ENCODE measurements at regions not wholly inside any gene's neighbourhood (a gene's known extent, or its start where the extent isn't known, plus 50 kb on each side); places are given as distances from the start of the nearest gene placed in this dataset.

DNA sequence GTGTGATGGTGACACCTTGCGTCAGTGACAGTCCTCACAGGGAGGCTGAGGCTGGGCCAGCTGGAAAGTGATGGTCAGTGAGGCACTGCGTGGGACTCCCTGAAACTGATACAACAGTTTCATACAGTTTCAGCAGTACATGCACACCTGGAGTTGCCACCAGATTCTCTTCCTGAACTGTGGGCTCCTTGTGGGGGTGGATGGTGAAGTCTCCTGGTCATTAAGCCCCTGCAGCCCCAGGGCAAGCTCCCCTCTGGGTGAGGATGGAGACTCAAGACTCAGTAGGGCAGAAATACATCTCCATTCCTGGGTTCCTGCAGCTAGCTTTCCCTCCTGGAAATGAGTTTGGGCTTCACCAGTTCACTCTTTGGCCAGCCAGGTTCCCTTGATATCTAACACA is 392.7 kb downstream of the UQCRFS1 start:
- intact Hi-C loops (cut with DNase I), result no loop called here
- DNase-seq (no peak), ATAC-seq (no peak)
- Histone ChIP-seq H3K27me3 (no peaks in the 10 kb centered on the region), H3K27ac (no peak overlapping the region), H3K4me1 (no peaks in the 10 kb centered on the region), H3K4me3 (no peak overlapping the region), H3K36me3 (no peaks in the 10 kb centered on the region), H3K9me3 (no peaks in the 10 kb centered on the region)
- no peak for TF ChIP-seq CTCF (IDR thresholded peaks at IDR 0.05)

DNA sequence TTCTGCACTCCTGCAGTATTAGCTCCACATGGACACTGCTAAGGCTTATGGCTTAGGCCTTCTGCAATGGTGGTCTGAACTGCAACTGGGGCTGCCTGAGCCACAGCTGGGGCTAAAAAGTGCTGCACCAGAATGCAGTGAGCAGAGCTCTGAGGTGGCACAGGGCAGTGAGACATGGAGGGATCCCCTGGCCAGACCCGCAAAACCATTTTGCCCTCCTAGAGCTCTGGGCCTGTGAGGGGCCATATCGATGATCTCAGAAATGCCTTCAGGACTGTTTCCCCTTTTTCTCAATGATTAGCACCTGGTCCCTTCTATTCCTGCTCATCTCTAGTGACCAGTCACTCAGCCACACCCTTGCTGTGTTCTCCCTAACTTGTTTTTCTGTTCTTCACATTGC is 397.7 kb downstream of the UQCRFS1 start:
- H3K4me3 ChIP-seq, result no peak overlapping the region
- DNase-seq (no peak), ATAC-seq (no peak)
- H3K27me3 ChIP-seq, result no peaks in the 10 kb centered on the region
- TF ChIP-seq CTCF (IDR thresholded peaks at IDR 0.05), result no peak
- no peaks in the 10 kb centered on the region for H3K36me3 ChIP-seq
- no peaks in the 10 kb centered on the region for H3K4me1 ChIP-seq
- intact Hi-C loops (cut with DNase I), result no loop called here
- no peak overlapping the region for H3K27ac ChIP-seq
- H3K9me3 ChIP-seq, result no peaks in the 10 kb centered on the region

DNA sequence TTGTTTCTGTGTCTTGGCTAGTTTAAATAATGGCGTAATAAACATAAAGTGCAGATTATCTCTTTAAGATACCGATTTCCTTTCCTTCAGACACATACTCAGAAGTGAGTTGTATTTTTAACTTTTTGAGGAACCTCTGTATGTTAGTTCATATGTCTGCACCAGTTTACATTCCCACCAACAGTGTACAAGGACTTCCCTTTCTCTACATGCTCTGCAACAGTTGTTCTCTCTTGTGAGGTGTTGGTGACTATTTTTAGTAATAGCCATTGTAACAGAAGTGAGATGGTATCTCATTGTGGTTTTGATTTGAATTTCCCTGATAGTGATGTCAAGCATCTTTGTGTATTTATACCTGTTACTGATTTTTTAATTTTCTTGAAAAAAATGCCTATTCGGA is 418.6 kb downstream of the UQCRFS1 start:
- no peak overlapping the region for H3K27ac ChIP-seq
- intact Hi-C loops (cut with DNase I), result no loop called here
- H3K9me3 ChIP-seq, result no peaks in the 10 kb centered on the region
- H3K36me3 ChIP-seq, result no peaks in the 10 kb centered on the region
- no peaks in the 10 kb centered on the region for H3K4me1 ChIP-seq
- ATAC-seq, result no peak
- TF ChIP-seq CTCF (IDR thresholded peaks at IDR 0.05), result no peak
- peaks cover 26% of the 10 kb centered on the region for H3K27me3 ChIP-seq
- DNase-seq, result no peak
- no peak overlapping the region for H3K4me3 ChIP-seq

DNA sequence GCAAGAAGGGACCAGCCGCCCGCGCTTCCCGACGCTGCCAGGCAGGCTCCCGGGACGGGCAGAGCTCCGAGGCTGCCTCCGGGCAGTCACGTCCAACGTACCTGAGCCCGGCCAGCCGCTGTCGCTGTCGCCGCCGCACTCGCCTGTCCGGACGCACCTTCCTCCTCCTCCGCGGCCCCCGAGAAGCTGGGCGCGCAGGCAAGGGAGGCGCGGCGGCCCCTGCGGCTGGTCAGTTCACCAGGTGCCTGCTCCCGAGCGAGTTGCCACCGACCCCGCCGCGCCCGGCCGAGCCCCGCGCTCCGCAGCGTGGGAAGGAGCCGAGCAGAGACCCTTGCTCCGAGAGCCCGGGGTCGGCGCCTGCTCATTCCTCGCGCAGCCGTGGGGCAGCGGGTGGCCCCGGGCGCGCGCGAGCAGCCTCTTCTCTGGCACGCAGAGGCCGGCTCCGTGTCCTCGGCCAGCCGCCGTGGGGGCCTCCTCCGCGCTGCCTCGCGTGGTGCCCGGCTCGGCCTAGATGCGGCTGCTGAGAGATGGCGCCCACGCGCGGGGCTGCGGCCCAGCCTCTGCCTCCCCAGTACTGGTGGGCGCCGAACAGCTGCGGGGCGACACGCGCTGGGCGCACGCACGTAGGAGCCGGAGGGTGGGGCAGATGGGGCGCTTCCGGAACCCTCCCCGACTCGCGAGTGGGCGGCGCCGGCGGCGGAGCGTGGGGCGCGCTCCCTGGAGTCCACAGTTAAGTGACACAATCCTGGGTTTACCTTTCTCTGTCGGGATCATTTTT is 419.4 kb downstream of the UQCRFS1 start:
- H3K36me3 ChIP-seq, result no peaks in the 10 kb centered on the region
- H3K27ac ChIP-seq, result no peak overlapping the region
- peaks cover 26% of the 10 kb centered on the region for H3K27me3 ChIP-seq
- no peaks in the 10 kb centered on the region for H3K4me1 ChIP-seq
- DNase-seq, result no peak
- no peaks in the 10 kb centered on the region for H3K9me3 ChIP-seq
- no peak for TF ChIP-seq CTCF (IDR thresholded peaks at IDR 0.05)
- intact Hi-C loops (cut with DNase I), result no loop called here
- H3K4me3 ChIP-seq, result no peak overlapping the region
- no peak for ATAC-seq

- Histone ChIP-seq H3K4me1 (no peaks in the 10 kb centered on the region), H3K4me3 (no peak overlapping the region), H3K27ac (no peak overlapping the region), H3K27me3 (no peaks in the 10 kb centered on the region), H3K36me3 (no peaks in the 10 kb centered on the region), H3K9me3 (peaks cover 22% of the 10 kb centered on the region)
- no peak for ATAC-seq
- intact Hi-C loops (cut with DNase I), result no loop called here
- no peak for TF ChIP-seq CTCF (IDR thresholded peaks at IDR 0.05)
- no peak for DNase-seq
Observed at GRCh38 chr19:28785971-28786370, 427.0 kb downstream of the UQCRFS1 start.

DNA sequence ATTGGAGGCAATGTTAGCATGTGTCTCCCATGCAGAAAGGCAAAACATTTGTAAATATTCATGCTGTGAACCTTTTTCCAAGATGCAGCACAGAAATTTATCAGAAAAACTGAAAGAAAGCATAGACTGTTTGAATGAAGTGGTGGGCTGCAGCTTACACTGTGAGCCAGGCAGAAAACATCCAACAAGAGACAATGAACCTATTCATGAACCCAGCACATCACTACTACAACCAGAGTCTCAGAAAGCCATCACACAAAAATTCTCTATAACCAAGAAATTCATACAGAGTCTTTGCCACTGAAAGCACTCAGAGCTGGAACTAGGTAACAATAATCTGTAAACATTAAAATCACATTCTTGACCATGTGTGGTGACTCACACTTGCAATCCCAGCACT is 448.9 kb downstream of the UQCRFS1 start:
- DNase-seq, result no peak
- Histone ChIP-seq H3K9me3 (peaks cover 13% of the 10 kb centered on the region), H3K4me1 (no peaks in the 10 kb centered on the region), H3K4me3 (no peak overlapping the region), H3K36me3 (no peaks in the 10 kb centered on the region), H3K27me3 (no peaks in the 10 kb centered on the region), H3K27ac (no peak overlapping the region)
- ATAC-seq, result no peak
- TF ChIP-seq CTCF (IDR thresholded peaks at IDR 0.05), result no peak
- intact Hi-C loops (cut with DNase I), result no loop called here

Data from upper lobe of right lung (tissue), 1 donor.